ENCODE measurements at regions not wholly inside any gene's neighbourhood (a gene's known extent, or its start where the extent isn't known, plus 50 kb on each side); places are given as distances from the start of the nearest gene placed in this dataset.

GRCh38 chr10:23717913-23718312 is 279.0 kb downstream of the OTUD1 start:
- no peak overlapping the region for H2BK15ac ChIP-seq (ENCODE audit: low read length)
- no peaks in the 10 kb centered on the region for H3K36me3 ChIP-seq (ENCODE audit: control insufficient read depth in 2 of 4, insufficient read depth in 4 of 4, low read length in 3 of 4)
- no peak overlapping the region for H2AK5ac ChIP-seq (ENCODE audit: low read depth, low read length)
- H3K18ac ChIP-seq (ENCODE audit: extremely low read depth, low read length): no peak overlapping the region
- no peak overlapping the region for H2BK12ac ChIP-seq (ENCODE audit: low read depth, low read length)
- H3K23me2 ChIP-seq (ENCODE audit: low read depth, low read length): no peaks in the 10 kb centered on the region
- CTCF ChIA-PET (ENCODE audit: partially characterized antibody): interaction anchor here (1.5 kb wide), 1 partner anchor 423 kb away, joined by 3 read pairs; no protein-coding TSS in a partner anchor
- H4K91ac ChIP-seq (replicated peaks; ENCODE audit: insufficient read length, low read length): no peak overlapping the region
- H3K79me1 ChIP-seq (ENCODE audit: low read depth, low read length): no peaks in the 10 kb centered on the region
- no peaks in the 10 kb centered on the region for H3K9me3 ChIP-seq (ENCODE audit: insufficient read depth in 2 of 2, low read depth in 1 of 2, low read length in 1 of 2)
- no peak overlapping the region for H3K4me2 ChIP-seq (ENCODE audit: insufficient read depth in 1 of 2, low read depth in 2 of 2, low read length in 2 of 2)
- H3K4me3 ChIP-seq (ENCODE audit: extremely low read depth in 1 of 4, insufficient read depth in 2 of 4, low read depth in 3 of 4, low read length in 4 of 4): no peak overlapping the region
- no peak overlapping the region for H3K23ac ChIP-seq (ENCODE audit: insufficient read length)
- H3K9ac ChIP-seq (replicated peaks in 1 of 4; ENCODE audit: extremely low read depth in 1 of 4, low read depth in 3 of 4, low read length in 3 of 4): no peak overlapping the region
- no peak for DNase-seq (ENCODE audit: low read depth in 1 of 2, low spot score in 2 of 2)
- H3K4ac ChIP-seq (replicated peaks; ENCODE audit: insufficient read length, low read depth, low read length): no peak overlapping the region
- H3K14ac ChIP-seq (ENCODE audit: insufficient read length): no peak overlapping the region
- H4K20me1 ChIP-seq (replicated peaks in 1 of 2; ENCODE audit: control insufficient read depth in 1 of 2, insufficient read depth in 2 of 2, low read length in 2 of 2): no peaks in the 10 kb centered on the region
- FAIRE-seq: no peak
- no peak overlapping the region for H4K8ac ChIP-seq (ENCODE audit: extremely low read depth, insufficient read depth, low read length)
- H3K56ac ChIP-seq (replicated peaks; ENCODE audit: insufficient read length, low read depth, low read length): no peak overlapping the region
- H2BK5ac ChIP-seq (ENCODE audit: low read depth, low read length): no peak overlapping the region
- H2AFZ ChIP-seq (ENCODE audit: low read length): no peak overlapping the region
- H3K27me3 ChIP-seq (replicated peaks in 1 of 4; ENCODE audit: control insufficient read depth in 3 of 4, extremely low read depth in 1 of 4, insufficient read depth in 3 of 4, low read length in 3 of 4): no peaks in the 10 kb centered on the region
- no peak overlapping the region for H2BK20ac ChIP-seq (ENCODE audit: low read length)
- WGBS, 2 experiments (ENCODE audit: extremely low coverage in 1 of 2, insufficient coverage in 1 of 2, insufficient read length in 1 of 2, insufficient replicate concordance in 2 of 2, low coverage in 1 of 2, low lambda C conversion rate in 2 of 2, missing lambda C conversion rate in 1 of 2): 80% methylated on average over 2 of the region's 2 CpGs; no CpG with 5 or more reads in 1 of the 2 experiments
- no peaks in the 10 kb centered on the region for H3K79me2 ChIP-seq (ENCODE audit: control insufficient read depth in 1 of 2, insufficient read depth in 2 of 2, low read length in 2 of 2)
- H3K4me1 ChIP-seq (replicated peaks in 1 of 4; ENCODE audit: control insufficient read depth in 3 of 4, insufficient read depth in 4 of 4, low read length in 3 of 4): no peaks in the 10 kb centered on the region
- no peak overlapping the region for H2BK120ac ChIP-seq (replicated peaks; ENCODE audit: low read depth, low read length)
- H3K27ac ChIP-seq (ENCODE audit: low read depth, low read length): no peak overlapping the region
- H4K5ac ChIP-seq (ENCODE audit: insufficient read length, low read depth, low read length): no peak overlapping the region
- POLR2A ChIA-PET (ENCODE audit: partially characterized antibody): no interaction called here
- no peak for TF ChIP-seq SIN3A (conservative IDR thresholded peaks at IDR 0.05 in 1 of 2, IDR thresholded peaks at IDR 0.05 in 1 of 2; ENCODE audit: low read depth in 1 of 2, low read length in 2 of 2)
- TF ChIP-seq RAD21 (IDR thresholded peaks at IDR 0.05 in 1 of 2, conservative IDR thresholded peaks at IDR 0.05 in 1 of 2; ENCODE audit: low read depth in 2 of 2, low read length in 2 of 2): no peak
- TF ChIP-seq HDAC2 (IDR thresholded peaks at IDR 0.05; ENCODE audit: borderline replicate concordance in 1 of 2, low read depth in 2 of 2, low read length in 2 of 2): no peak
- no peak for TF ChIP-seq ASH2L (IDR thresholded peaks at IDR 0.05; ENCODE audit: low read length)
- no peak for TF ChIP-seq GTF2F1 (IDR thresholded peaks at IDR 0.05; ENCODE audit: borderline replicate concordance, low read depth, low read length)
- TF ChIP-seq CHD2 (IDR thresholded peaks at IDR 0.05; ENCODE audit: low read length): no peak
